CD1c-positive myeloid dendritic cell (primary cell): ENCODE measurements at regions not wholly inside any gene's neighbourhood (a gene's known extent, or its start where the extent isn't known, plus 50 kb on each side); places are given as distances from the start of the nearest gene placed in this dataset.
"Not testable (repeated sequence)": the region's sequence is repeated elsewhere in the genome, so short reads cannot be mapped to it uniquely, and the experiment has no call there.

ENCODE experiments used
- DNase-seq: peaks from one replicate; pipeline ENCODE4 v3.0.0-alpha.2; 2016; ENCODE audit errors: extremely low spot score

DNA sequence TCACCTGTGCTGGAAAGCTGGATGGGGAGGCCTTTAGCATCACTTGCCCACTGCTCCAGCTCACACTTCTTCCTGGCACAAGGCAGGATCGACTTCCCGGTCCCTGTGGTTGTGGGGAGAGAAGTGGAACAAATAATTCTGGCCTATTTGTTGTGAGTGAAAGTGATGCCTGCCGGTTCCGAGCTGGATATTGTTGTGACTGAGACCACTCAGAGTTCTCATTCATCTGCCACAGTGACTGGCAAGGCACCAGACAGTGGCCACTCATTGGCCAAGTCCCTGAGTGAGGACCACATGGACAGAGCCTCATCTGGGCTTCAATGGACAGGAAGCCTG, 191.9 kb downstream of the PTPRU start:
- DNase-seq: no peak

DNA sequence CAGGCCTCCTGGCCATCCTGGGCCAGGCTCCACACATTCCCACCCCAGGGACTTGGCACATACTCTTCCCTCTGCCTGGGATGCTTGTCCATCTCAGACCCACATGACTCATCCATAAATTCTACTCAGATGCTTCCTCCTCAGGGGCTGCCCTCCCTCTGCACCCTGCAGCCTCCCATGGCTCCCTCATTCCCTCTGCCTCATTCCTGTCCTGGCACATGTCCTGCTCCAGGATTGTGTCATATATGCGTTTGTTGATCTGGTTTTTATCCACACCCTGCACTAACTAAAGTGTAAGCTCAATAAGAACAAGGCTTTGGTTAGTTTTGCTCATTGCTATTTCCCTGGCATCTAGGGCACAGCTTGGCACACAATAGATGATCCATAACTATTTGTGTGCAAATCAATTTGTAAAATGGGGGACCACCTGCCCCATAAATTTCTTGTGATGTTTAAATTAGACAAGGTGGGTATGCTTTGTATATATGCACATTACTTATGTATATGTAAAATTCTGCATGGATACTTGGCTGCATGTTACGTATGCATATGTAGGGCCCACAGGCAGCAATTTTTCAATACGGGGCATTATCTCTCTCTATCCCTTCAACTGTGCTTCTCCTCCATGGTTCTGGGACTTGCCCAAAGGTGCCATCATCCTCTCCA, 191.4 kb downstream of the PTPRU start:
- DNase-seq: no peak

DNA sequence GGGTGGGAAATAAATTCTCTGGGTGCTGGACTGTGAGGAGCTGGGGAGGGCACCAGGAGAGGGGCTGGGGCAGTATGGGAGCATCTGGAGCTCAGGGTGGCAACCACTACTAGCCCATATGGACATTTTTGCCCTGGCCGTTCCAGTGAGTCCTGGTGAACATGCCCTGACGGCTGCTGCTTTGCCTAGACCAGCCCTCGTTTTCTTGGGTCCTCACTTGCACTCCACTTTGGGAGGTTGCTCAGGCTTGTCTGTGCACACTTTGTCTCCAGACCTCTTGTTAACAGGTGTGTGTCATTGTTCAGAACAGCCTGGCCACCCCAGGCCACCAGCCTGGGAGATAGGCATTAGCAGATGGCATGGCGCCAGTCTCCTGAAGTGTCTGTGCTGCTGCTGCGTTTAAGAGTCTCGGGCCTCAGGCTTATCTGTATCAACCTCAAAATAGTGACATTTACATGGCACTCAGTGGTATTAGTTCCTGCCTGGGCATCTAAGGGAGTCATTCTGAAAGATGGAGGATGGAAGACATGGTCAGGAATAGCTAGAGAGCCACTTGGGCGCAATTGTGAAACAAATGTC, 190.5 kb downstream of the PTPRU start:
- DNase-seq: no peak

DNA sequence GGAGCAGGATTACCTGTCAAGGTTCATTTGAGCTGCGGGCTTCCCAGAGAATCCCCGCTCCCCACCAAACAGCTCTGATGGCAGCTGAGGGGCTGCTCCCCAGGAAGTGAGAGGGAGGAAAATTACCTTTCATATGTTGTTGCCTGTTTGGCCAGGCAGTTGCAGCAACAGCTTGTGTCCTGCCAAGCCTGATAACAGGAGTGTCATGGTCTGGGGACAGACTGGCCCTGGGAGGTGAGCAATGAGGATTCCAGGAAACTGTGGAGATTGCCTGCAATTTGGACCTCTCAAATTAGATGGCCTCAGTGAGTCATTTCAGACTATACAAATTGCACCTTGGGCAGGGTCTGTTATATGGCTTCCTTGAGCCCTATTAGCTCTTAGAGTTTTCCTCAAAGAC, 189.3 kb downstream of the PTPRU start:
- no peak for DNase-seq

DNA sequence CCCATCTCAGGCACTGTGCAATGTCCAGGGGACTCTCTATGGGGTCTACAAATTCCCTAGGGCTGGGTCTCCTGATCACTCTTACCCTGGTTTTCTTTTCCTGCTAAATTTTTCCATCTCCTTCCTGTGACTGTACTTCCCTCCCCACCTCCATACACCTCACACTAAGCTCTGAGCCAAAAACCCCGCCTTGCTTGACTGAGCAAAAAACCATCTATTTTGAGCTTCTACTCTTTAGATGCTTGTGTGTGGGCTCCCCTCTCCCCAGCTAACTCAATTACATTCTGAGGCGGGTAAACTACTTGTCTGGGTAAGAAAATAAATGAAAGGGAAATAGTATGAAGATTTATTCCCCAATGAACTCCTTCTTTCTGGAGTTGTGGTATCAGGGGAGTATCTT, 187.9 kb downstream of the PTPRU start:
- DNase-seq: no peak

DNA sequence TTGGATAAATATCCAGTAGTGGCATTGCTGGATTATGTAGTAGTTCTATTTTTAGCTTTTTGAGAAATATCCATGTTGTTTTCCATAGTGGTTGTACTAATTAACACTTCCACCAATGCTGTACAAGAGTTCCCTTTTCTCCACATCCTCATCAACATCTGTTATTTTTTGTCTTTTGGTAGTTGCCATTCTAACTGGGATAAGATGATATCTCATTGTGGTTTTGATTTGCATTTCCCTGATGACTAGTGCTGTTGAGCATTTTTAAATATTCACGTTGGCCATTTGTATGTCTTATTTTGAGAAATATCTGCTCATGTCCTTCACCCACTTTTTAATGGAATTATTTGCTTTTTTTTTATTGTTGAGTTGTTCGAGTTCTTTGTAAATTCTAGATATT, 183.9 kb downstream of the PTPRU start:
- DNase-seq: no peak

DNA sequence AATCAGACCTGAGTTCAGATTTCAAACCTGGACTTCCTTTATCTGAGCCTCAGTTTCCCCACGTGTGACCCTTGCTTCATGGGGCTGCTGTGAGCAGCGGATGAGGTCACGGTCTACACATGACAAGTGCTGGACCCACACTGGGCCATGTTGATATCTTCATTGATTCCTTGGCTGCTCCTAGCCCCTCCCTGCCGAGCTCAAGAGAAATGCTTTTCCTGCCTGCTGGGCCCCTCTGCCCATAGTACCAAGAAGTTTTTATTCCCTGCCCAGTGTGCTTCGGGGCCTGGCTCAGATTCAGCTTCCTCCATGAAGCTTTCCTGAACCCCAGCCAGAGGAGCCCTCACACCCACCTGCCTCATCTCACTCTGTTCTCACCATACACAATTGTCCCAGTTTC, 181.6 kb downstream of the PTPRU start:
- no peak for DNase-seq

DNA sequence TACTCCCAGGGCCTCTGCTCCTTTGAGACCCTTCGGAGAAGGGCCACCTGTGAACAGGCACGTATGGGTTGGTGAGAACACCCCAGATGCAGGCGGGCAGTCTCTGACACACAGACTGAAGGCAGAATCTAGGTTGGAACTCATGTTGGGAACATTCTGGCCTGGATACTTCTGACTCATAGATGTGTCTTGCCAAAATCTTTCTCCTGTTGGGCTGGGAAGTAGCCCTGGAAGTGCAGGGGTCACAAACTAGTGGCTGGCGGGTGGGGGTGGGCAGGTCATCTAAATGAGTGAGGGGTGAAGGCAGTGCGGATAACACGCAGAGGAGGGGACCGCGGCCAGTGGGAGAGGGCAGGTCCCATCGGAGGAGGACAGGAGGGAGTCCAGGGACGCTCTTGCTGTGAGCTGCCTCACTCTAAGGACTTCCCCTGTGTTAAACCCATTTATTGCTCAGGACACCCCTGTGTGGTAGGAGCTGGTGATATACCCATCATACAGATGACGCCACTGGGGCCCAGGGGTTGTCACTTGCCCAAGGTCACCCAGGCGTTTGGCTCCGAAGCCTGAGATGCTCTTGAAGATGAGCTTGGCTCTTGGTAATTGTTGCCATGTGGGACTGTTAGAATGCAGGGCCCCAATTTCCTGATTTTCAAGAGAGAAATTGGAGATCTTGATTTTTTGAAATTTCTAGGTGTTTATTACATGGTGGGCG, 181.0 kb downstream of the PTPRU start:
- no peak for DNase-seq

DNA sequence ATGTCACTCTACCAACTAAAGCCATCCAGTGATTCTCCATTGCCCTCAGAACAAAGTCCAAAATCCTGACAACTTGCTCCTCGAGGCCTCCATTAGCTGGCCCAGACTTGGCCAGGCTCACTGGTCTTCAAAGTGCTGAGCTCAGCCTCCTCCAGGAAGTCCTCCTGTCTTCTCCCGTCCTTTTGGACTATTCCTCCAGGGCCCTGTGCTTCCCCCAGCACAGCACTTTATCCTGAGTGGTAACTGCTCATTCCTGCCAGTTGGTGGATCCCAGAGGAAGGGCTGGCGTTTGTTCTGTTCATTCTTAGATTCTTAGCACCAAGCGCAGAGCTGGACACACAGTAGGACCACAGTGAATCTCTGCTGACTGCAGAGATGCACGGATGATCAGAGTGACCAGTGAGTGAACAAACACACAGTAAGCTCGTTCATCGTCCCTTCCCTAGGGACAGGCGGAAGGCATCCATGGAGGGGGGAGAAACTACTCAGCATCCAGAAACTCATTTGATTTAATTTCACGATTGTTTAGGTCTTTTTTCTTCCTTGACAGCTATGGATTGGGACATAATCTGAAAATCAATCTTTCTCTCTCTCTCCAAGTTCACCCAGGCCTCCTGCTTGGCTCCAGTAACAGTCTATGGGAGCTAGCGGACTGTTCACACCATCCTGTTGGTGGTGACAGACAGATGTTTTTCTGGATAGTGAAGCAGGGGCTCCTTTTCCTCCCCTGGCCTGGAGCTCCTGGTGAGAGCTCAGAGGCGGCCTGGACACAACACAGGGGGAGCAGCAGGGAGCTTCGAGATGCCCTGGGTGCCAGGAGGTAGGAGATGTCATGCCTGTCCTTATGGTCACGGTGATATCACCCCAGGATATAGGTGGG, 180.2 kb downstream of the PTPRU start:
- no peak for DNase-seq

DNA sequence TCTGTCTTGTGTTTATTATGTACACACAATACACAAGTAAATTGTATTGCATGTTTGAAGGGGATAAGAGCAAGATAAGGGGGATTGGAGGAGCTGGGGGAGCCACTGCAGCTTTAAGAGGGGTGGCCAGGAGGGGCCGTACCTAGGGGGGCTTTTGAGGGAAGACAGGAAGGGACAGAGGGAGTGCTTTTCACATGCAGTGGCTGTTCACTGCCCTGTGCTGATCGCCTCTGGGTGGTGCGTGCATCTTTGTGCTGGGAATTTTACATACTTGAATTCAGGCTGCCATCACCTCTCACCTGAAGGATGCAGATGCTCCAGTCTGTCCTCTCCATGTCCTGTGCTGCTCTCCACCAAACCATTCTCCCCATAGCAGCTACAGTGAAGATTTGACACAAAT, 179.5 kb downstream of the PTPRU start:
- DNase-seq: no peak

DNA sequence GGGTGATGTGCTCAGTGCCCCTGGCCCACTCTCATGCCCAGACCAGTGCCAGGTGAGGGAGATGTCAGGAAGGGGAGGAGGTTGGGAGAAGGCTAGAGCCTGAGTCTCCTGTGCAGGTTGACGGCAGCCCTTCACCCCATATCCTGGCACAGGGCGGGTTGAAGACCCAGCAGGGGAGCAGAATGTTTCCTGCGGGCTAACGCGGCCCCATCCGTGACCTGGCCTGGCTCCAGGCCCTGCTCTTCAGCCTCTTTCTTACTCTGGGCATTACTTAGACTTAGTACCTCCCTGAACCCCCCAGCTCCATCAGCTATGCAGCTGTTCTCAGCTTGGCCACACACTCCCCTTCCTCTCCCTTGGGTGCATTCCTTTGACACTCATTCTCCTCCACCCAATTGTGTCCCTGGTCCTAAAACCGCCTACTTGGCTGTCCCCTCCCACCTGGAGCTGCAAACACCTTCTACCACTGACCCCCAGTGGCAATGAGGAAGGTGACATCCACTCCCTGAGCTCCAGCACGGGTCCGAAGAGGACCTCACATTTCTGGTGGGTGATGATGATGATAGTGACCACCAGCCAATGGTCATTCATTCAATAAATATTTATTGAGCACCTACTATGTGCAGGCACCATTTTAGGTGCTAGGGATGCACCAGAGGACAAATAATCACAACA, 179.0 kb downstream of the PTPRU start:
- DNase-seq: no peak

DNA sequence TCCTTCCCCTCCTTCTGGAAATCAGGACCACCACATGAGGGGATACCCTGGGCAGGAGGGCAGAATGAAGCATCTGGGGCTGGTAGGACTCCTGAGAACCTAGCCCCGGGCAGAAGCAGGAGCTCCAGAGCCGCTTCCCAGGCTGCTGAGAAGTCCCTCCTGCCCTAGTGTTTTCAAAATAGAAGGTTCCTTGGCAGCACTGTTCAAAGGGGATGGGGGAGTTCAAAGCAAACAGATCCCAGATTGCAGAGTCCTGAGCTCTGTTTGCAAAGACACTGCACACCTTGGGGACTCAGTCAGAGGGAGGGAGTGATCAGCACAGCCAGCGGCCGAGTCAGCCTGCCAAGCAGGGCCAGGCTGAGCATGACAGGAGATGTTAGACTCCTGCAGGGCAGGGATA, 177.8 kb downstream of the PTPRU start:
- no peak for DNase-seq

DNA sequence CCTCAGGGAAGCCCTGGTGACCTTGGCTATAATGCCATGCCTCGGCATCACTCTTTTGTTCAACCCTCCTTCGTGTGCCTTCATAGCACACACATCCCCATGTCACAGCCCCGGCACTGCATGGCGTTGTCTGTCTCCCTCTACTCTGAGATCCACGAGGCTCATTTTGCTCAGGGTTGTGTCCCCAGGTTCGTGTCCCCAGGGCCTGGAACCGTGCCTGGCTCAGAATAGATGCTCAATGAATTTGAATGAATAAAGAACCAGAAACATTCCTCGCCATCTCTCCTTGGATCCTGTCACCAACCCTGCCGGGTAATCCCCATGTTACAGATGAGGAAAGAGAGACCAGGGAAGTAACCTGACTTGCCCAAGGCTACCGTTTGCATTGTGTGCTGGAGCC, 177.3 kb downstream of the PTPRU start:
- no peak for DNase-seq

DNA sequence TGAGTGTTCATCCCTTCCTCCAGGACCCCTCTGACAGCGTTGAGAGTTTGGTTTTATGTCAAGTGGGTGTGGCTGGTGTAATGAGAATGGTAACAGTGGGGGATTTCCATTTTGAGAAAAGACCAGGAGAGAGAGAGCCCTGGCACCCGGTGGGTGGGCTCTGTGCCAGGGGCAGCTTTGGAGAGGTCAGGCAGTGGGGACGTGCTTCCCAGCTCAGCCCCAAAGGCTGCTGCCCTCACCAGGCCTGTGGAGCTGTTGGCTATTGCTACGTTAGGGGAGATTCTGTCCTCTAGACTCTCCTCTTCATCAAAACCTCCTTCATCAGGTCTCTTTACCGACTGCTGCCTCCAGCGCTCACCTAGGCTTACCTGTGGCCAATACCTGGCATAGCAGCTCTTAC, 176.3 kb downstream of the PTPRU start:
- DNase-seq: no peak

DNA sequence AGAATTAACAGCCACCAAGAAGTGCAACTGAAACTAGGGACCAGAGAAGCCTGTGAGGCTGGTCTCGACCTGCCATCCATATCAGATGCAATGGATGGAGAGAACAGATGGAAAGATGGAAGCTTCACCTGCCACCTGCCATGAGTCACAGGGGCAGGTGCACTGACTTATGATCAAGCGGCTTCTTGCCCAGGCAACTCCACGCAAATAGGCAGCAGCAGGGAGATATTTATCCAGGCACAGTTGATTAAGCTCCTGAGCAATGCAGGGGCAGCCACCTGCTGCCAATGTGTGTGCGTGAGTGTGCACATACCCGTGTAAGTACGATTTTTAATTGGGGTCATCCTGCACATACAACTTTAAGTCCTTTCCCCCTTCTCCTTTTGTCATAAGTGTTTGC, 174.2 kb downstream of the PTPRU start:
- DNase-seq: no peak

DNA sequence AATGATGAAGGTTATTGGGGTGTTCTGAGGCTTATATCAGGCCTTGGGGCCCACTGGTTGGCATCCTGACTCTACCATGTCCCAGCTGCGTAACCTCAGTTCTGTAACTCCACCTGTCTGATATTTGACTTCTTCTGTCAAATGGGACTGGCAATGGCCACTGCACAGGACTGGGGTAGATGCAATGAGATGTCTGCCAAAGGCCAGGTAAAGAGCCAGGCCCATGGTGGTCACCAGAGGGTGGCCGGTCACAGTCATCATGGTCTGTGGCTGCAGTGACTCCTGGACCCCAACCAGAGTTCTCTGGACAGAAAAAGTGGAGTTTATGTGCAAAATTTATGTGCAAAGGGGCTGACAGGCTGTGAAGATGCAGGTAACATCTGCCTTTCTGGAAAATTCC, 173.3 kb downstream of the PTPRU start:
- no peak for DNase-seq

DNA sequence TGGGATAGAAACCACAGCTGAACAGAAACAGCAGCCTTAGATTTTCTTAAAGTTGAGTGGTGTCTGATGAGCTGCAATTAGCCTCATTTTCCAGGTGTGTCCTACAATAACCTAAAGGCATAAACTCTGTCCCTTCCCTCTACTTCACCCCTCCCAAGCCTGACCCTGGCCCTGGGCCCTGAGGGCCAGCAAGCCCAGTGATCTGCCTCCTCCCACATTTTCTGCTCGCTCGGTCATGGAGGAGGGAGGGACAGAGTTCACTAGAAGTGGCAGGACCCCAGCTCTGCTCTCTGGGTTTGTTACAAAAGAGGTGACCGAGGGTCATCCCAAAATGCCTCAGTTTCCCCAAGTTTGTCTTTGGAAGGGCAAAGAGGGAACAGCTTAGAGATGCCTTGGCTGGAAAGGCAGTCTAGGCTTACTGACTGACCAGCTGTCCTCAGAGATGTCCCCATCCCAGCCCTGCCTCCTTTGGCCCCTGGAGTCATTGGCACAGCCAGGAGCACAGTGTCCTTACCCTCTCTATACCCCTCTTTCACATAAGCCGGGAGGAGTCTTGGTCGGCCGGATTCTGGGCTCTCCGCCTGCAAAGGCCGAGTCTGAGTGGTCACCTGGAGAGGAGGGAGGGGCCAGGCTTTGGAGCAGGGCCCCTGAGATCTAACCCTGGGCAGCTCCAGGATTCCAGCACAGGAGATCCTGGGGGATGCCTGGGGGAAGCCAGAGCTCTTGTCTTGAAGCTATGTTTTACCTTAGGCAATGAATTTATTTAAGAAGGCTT, 172.7 kb downstream of the PTPRU start:
- DNase-seq: no peak

DNA sequence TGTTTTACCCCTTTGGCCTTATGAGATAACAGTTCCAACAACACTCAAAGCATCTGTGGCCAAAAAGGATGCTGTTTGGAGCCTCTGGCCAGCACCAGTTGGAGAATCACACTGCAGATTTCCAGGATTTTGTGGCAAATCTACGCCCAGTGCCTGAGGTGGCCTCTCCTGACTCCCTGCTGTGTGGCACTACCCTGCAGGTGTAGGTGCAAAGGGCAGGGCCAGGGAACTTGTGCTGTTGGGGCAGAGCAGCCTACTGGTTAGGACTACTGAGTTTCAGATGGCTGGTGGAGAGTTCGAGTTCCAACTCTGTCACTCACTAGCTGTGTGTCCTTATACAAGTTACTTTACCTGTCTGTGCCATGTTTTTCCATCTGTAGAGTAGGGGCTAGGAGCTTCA, 170.5 kb downstream of the PTPRU start:
- DNase-seq: no peak

DNA sequence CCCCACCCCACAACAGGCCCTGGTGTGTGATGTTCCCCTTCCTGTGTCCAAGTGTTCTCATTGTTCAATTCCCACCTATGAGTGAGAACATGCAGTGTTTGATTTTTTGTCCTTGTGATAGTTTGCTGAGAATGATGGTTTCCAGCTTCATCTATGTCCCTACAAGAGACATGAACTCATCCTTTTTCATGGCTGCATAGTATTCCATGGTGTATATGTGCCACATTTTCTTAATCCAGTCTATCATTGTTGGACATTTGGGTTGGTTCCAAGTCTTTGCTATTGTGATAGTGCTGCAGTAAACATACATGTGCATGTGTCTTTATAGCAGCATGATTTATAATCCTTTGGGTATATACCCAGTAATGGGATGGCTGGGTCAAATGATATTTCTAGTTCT, 163.9 kb downstream of the PTPRU start:
- not testable (repeated sequence) for DNase-seq

DNA sequence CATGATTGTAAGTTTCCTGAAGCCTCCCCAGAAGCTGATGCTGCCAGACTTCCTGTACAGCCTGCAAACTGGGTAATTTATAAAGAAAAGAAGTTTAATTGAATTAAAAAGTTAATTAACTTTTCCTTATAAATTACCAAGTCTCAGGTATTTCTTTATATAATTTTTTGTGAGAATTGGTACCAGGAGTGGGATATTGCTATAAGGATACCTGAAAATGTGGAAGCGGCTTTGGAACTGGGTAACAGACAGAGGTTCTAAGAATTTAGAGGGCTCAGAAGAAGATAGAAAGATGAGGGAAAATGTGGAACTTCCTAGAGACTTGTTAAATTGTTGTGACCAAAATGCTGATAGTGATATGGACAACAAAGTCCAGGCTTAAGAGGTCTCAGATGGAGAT, 163.1 kb downstream of the PTPRU start:
- no peak for DNase-seq

DNA sequence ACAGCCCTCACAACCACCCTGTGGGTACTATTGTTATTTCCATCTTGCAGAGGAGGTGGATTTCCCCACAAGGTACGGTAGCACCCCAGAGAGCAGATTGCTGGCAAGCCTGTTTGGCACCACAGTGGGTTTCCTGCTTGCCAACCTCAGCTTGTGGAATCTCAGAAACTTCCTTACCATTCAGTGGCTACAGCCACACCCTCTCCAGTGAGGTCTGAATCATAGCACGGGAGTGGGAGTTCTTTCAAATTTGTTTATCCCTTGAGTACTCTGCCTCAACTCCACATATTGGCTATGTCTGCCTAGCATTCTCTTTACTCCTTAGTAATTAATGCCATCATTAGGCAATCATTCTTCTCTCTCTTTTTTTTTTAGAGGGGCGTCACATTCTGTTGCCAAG, 162.1 kb downstream of the PTPRU start:
- DNase-seq: no peak
